ENCODE measurements at regions not wholly inside any gene's neighbourhood (a gene's known extent, or its start where the extent isn't known, plus 50 kb on each side); places are given as distances from the start of the nearest gene placed in this dataset.

DNA sequence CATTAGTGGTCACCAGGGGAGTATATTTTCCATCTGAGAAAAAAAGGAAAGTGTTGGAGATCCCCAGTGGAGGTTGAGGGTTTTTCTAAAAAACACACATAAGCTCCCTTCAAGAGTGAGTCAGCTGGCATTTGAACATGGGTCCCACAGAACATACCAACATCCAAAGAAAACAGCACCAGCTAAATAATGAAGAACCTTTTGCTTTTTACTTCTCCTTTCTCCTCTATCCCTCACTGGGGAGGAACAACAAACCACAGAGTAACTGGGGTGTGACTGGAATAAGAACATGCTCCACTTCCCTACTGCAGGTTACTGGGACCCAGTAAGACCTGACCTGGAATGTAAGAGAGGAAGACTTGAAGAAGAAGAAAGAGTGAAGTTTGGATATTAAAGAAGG lies 56.5 kb upstream of the RAPH1 start:
- TF ChIP-seq TARDBP (IDR thresholded peaks at IDR 0.05) (no peak), FOXK2 (IDR thresholded peaks at IDR 0.05) (no peak), BHLHE40 (IDR thresholded peaks at IDR 0.05; ENCODE audit: borderline replicate concordance) (no peak), L3MBTL2 (conservative IDR thresholded peaks at IDR 0.05) (no peak), SP1 (IDR thresholded peaks at IDR 0.05) (no peak), ARNT (IDR thresholded peaks at IDR 0.05) (no peak), FOXA1 (IDR thresholded peaks at IDR 0.05) (no peak), CTBP1 (IDR thresholded peaks at IDR 0.05; ENCODE audit: borderline replicate concordance) (no peak), HDGF (IDR thresholded peaks at IDR 0.05; ENCODE audit: borderline replicate concordance) (no peak)
